Right atrium auricular region (tissue), 2 donors: ENCODE measurements at regions not wholly inside any gene's neighbourhood (a gene's known extent, or its start where the extent isn't known, plus 50 kb on each side); places are given as distances from the start of the nearest gene placed in this dataset.

ENCODE experiments used
- DNase-seq: peaks from one replicate; pipeline ENCODE4 v3.0.0-alpha.2; 2019; ENCODE audit warnings: low spot score
- H3K27ac ChIP-seq, 2 donors: fragments of 200-600 bp; sonication (generic); 1 replicate in 1 of 2; 2 replicates in 1 of 2; pipeline ENCODE4 v1.5.1; 2016 to 2019
- H3K27me3 ChIP-seq, 2 donors: fragments of 200-600 bp; sonication (generic); one replicate each; pipeline versions ENCODE4 v1.5.1 to v1.6.0; 2017 to 2019
- H3K36me3 ChIP-seq: fragments of 200-600 bp; sonication (generic); one replicate; pipeline ENCODE4 v1.5.1; 2016
- H3K4me1 ChIP-seq, 2 donors: fragments of 200-600 bp; sonication (generic); one replicate each; pipeline versions ENCODE4 v1.5.1 to v1.6.0; 2017 to 2019
- H3K4me3 ChIP-seq, 2 donors: fragments of 200-600 bp; sonication (generic); 1 replicate in 1 of 2; 2 replicates in 1 of 2; pipeline ENCODE4 v1.5.1; 2017 to 2019; ENCODE audit warnings: mild to moderate bottlenecking in 1 of 2, moderate library complexity in 1 of 2
- H3K9me3 ChIP-seq, 2 donors: fragments of 200-600 bp; sonication (generic); one replicate each; pipeline ENCODE4 v1.5.1; 2019
- TF ChIP-seq, protein P1 (sequence below), 2 donors: fragments of 200-600 bp; sonication (generic); IDR thresholded peaks; one replicate each; pipeline ENCODE4 v1.5.1; 2019; ENCODE audit warnings: antibody characterized with exemption in 2 of 2

- H3K9me3 ChIP-seq: no peaks in the 10 kb centered on the region
Measured at GRCh38 chr3:82581350-82581749, 819.9 kb upstream of the GBE1 start.

DNA sequence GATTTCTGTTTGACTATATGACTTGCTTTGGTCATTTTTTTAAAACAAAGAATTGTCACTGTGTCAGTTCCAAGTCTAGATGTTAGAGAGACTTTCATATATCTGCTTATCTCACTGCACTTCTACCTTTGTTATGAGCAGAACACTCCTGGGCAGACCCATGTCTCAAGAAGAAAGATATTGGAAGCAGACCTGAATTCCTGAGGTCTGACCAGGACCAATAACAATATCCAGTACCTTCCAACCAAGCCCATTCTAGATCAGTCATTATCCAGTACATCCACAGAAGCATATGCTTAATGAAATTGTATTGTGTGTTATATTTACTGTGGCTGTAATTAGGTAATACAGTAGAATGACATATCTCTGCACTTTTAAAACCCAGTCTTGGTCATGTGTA, 811.3 kb upstream of the GBE1 start:
- Histone ChIP-seq H3K27me3 (no peaks in the 10 kb centered on the region), H3K36me3 (no peaks in the 10 kb centered on the region), H3K4me1 (no peaks in the 10 kb centered on the region), H3K9me3 (no peaks in the 10 kb centered on the region), H3K27ac (no peak overlapping the region), H3K4me3 (no peak overlapping the region)
- TF ChIP-seq, protein P1, sequence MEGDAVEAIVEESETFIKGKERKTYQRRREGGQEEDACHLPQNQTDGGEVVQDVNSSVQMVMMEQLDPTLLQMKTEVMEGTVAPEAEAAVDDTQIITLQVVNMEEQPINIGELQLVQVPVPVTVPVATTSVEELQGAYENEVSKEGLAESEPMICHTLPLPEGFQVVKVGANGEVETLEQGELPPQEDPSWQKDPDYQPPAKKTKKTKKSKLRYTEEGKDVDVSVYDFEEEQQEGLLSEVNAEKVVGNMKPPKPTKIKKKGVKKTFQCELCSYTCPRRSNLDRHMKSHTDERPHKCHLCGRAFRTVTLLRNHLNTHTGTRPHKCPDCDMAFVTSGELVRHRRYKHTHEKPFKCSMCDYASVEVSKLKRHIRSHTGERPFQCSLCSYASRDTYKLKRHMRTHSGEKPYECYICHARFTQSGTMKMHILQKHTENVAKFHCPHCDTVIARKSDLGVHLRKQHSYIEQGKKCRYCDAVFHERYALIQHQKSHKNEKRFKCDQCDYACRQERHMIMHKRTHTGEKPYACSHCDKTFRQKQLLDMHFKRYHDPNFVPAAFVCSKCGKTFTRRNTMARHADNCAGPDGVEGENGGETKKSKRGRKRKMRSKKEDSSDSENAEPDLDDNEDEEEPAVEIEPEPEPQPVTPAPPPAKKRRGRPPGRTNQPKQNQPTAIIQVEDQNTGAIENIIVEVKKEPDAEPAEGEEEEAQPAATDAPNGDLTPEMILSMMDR (IDR thresholded peaks at IDR 0.05): no peak
- no peak for DNase-seq

More at GRCh38 chr3:82581350-82581749, 819.9 kb upstream of the GBE1 start:
- no peaks in the 10 kb centered on the region for H3K4me1 ChIP-seq
- H3K27me3 ChIP-seq: no peaks in the 10 kb centered on the region
- H3K36me3 ChIP-seq: no peaks in the 10 kb centered on the region
- no peak for DNase-seq
- H3K27ac ChIP-seq: no peak overlapping the region
- no peak overlapping the region for H3K4me3 ChIP-seq
- TF ChIP-seq, protein P1 (IDR thresholded peaks at IDR 0.05): no peak

DNA sequence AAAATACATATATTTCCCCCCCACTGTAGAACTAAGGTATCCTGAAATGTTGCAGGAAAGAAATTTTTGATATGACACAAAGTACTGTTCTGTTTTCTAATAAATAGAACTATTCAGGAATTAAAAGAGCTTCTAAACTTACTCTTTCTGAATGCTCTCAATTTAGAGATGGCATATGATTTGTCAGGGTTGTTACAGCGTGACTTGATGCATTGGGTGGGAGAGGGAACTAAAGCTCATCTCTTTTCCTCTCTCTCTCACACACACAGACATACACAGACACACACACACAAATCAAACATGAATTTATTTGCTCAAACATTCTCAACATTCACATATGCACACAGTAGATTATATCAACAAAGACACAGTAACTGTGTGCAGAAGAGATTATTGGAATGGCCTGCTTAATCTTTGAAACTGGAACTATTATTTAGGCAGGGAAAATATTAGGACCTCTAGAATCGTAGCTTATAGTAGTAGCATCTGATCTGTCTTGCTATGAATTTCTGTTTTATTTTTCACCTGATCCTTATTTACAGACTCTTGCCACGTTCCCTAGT, 807.4 kb upstream of the GBE1 start:
- no peaks in the 10 kb centered on the region for H3K9me3 ChIP-seq
- no peak overlapping the region for H3K4me3 ChIP-seq
- TF ChIP-seq, protein P1 (IDR thresholded peaks at IDR 0.05): no peak
- H3K4me1 ChIP-seq: no peaks in the 10 kb centered on the region
- H3K27ac ChIP-seq: no peak overlapping the region
- no peak for DNase-seq
- H3K36me3 ChIP-seq: no peaks in the 10 kb centered on the region
- no peaks in the 10 kb centered on the region for H3K27me3 ChIP-seq

- TF ChIP-seq, protein P1 (IDR thresholded peaks at IDR 0.05): no peak
- DNase-seq: no peak
- Histone ChIP-seq H3K27ac (no peak overlapping the region), H3K4me3 (no peak overlapping the region), H3K9me3 (no peaks in the 10 kb centered on the region), H3K27me3 (no peaks in the 10 kb centered on the region), H3K4me1 (no peaks in the 10 kb centered on the region), H3K36me3 (no peaks in the 10 kb centered on the region)
Measured at GRCh38 chr3:82567029-82567600, 805.7 kb upstream of the GBE1 start.

DNA sequence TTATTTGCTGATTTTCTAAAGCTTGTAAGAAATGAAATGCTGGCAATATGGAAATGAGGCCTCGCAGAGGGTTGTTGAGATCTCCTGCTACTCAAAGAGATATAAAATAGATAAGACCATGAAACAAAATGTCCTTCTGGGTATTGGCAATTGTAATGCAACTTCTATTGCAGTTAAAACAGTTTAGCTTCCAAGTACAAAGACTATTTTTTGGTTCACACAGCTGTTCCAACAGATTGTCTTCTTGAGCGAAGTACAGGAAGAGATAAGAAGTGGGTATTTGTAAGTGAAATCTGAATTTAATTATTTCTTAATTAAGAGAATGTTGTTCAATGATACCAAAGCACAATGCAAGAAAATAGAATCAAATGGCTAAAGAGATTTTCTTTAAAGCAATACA, 801.5 kb upstream of the GBE1 start:
- H3K9me3 ChIP-seq: no peaks in the 10 kb centered on the region
- no peaks in the 10 kb centered on the region for H3K27me3 ChIP-seq
- no peaks in the 10 kb centered on the region for H3K4me1 ChIP-seq
- no peak overlapping the region for H3K27ac ChIP-seq
- no peak for DNase-seq
- TF ChIP-seq, protein P1 (IDR thresholded peaks at IDR 0.05): no peak
- no peaks in the 10 kb centered on the region for H3K36me3 ChIP-seq
- no peak overlapping the region for H3K4me3 ChIP-seq

- DNase-seq: no peak
- TF ChIP-seq, protein P1 (IDR thresholded peaks at IDR 0.05): no peak
- no peaks in the 10 kb centered on the region for H3K27me3 ChIP-seq
- H3K4me1 ChIP-seq: no peaks in the 10 kb centered on the region
- no peak overlapping the region for H3K27ac ChIP-seq
- no peak overlapping the region for H3K4me3 ChIP-seq
- no peaks in the 10 kb centered on the region for H3K36me3 ChIP-seq
- H3K9me3 ChIP-seq: no peaks in the 10 kb centered on the region
Measured at GRCh38 chr3:82561784-82562183, 800.3 kb upstream of the GBE1 start.
